ENCODE measurements at regions not wholly inside any gene's neighbourhood (a gene's known extent, or its start where the extent isn't known, plus 50 kb on each side); places are given as distances from the start of the nearest gene placed in this dataset.

DNA sequence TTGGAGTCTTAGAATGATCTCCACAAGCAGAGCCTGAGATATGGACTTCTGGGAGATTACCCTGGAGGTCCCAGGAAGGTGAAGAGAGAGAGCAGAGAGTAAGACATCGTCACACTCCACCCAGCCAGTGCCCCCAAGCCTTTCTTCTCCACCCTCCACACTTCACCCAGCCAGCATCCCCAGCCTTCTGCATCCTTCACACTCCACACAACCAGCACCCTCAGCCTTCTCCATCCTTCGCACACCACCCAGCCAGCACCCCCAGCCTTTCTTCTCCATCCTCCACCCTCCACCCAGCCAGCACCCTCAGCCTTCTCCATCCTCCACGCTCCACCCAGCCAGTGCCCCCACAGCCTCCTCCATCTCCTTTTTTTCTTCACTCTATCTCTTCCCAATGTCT is 603.9 kb upstream of the B3GAT1 start:
- no peak overlapping the region for H3K23ac ChIP-seq (ENCODE audit: insufficient read length)
- H2BK5ac ChIP-seq (ENCODE audit: low read depth, low read length), result no peak overlapping the region
- H2BK15ac ChIP-seq (ENCODE audit: low read length), result no peak overlapping the region
- no peaks in the 10 kb centered on the region for H4K20me1 ChIP-seq (replicated peaks in 1 of 2; ENCODE audit: control insufficient read depth in 1 of 2, insufficient read depth in 2 of 2, low read length in 2 of 2)
- no peak overlapping the region for H3K56ac ChIP-seq (replicated peaks; ENCODE audit: insufficient read length, low read depth, low read length)
- no peaks in the 10 kb centered on the region for H3K79me2 ChIP-seq (ENCODE audit: control insufficient read depth in 1 of 2, insufficient read depth in 2 of 2, low read length in 2 of 2)
- WGBS, 2 experiments (ENCODE audit: extremely low coverage in 1 of 2, insufficient coverage in 1 of 2, insufficient read length in 1 of 2, insufficient replicate concordance in 2 of 2, low coverage in 1 of 2, low lambda C conversion rate in 2 of 2, missing lambda C conversion rate in 1 of 2), result 83% methylated on average over 2 of the region's 3 CpGs; no CpG with 5 or more reads in 1 of the 2 experiments
- no peak overlapping the region for H4K8ac ChIP-seq (ENCODE audit: extremely low read depth, insufficient read depth, low read length)
- no peaks in the 10 kb centered on the region for H3K27me3 ChIP-seq (replicated peaks in 1 of 4; ENCODE audit: control insufficient read depth in 3 of 4, extremely low read depth in 1 of 4, insufficient read depth in 3 of 4, low read length in 3 of 4)
- no peak overlapping the region for H2BK12ac ChIP-seq (ENCODE audit: low read depth, low read length)
- H3K9me3 ChIP-seq (ENCODE audit: insufficient read depth in 2 of 2, low read depth in 1 of 2, low read length in 1 of 2), result 0 out of 4 replicates have a peak, but pooled peaks cover 5 to 6% of the 10 kb centered on the region in 2 experiments
- POLR2A ChIA-PET (ENCODE audit: partially characterized antibody), result no interaction called here
- H3K14ac ChIP-seq (ENCODE audit: insufficient read length), result no peak overlapping the region
- CTCF ChIA-PET (ENCODE audit: partially characterized antibody), result interaction anchor here (1.2 kb wide), 1 partner anchor 16 kb away, joined by 3 read pairs; no protein-coding TSS in a partner anchor
- no peak overlapping the region for H2BK120ac ChIP-seq (replicated peaks; ENCODE audit: low read depth, low read length)
- no peak overlapping the region for H3K4ac ChIP-seq (replicated peaks; ENCODE audit: insufficient read length, low read depth, low read length)
- H3K4me1 ChIP-seq (replicated peaks in 1 of 4; ENCODE audit: control insufficient read depth in 3 of 4, insufficient read depth in 4 of 4, low read length in 3 of 4), result no peaks in the 10 kb centered on the region
- H3K36me3 ChIP-seq (ENCODE audit: control insufficient read depth in 2 of 4, insufficient read depth in 4 of 4, low read length in 3 of 4), result no peaks in the 10 kb centered on the region; a peak in 1 of 8 replicates
- no peaks in the 10 kb centered on the region for H3K79me1 ChIP-seq (ENCODE audit: low read depth, low read length)
- H3K18ac ChIP-seq (ENCODE audit: extremely low read depth, low read length), result no peak overlapping the region
- no peak overlapping the region for H2BK20ac ChIP-seq (ENCODE audit: low read length)
- no peak overlapping the region for H3K4me2 ChIP-seq (ENCODE audit: insufficient read depth in 1 of 2, low read depth in 2 of 2, low read length in 2 of 2)
- H3K27ac ChIP-seq (ENCODE audit: low read depth, low read length), result no peak overlapping the region
- FAIRE-seq (no peak), DNase-seq (ENCODE audit: low read depth in 1 of 2, low spot score in 2 of 2) (no peak)
- no peak overlapping the region for H4K91ac ChIP-seq (replicated peaks; ENCODE audit: insufficient read length, low read length)
- H3K4me3 ChIP-seq (ENCODE audit: extremely low read depth in 1 of 4, insufficient read depth in 2 of 4, low read depth in 3 of 4, low read length in 4 of 4), result no peak overlapping the region
- H3K23me2 ChIP-seq (ENCODE audit: low read depth, low read length), result peaks cover 2% of the 10 kb centered on the region; the same call in 1 of the 2 replicates
- H2AFZ ChIP-seq (ENCODE audit: low read length), result no peak overlapping the region
- H2AK5ac ChIP-seq (ENCODE audit: low read depth, low read length), result no peak overlapping the region
- H3K9ac ChIP-seq (replicated peaks in 1 of 4; ENCODE audit: extremely low read depth in 1 of 4, low read depth in 3 of 4, low read length in 3 of 4), result no peak overlapping the region
- H4K5ac ChIP-seq (ENCODE audit: insufficient read length, low read depth, low read length), result no peak overlapping the region
- TF ChIP-seq CREB1 (IDR thresholded peaks at IDR 0.05) (no peak), BRCA1 (IDR thresholded peaks at IDR 0.05; ENCODE audit: low read depth, low read length) (no peak), GTF2F1 (IDR thresholded peaks at IDR 0.05; ENCODE audit: borderline replicate concordance, low read depth, low read length) (no peak), KDM1A (IDR thresholded peaks at IDR 0.05; ENCODE audit: borderline replicate concordance, low read length) (no peak), ZNF274 (IDR thresholded peaks at IDR 0.05; ENCODE audit: borderline replicate concordance, extremely low read depth, low read length) (no peak), SP2 (IDR thresholded peaks at IDR 0.05; ENCODE audit: low read length) (no peak), RBBP5 (IDR thresholded peaks at IDR 0.05; ENCODE audit: borderline replicate concordance, low read depth, low read length) (no peak), RAD21 (IDR thresholded peaks at IDR 0.05 in 1 of 2, conservative IDR thresholded peaks at IDR 0.05 in 1 of 2; ENCODE audit: low read depth in 2 of 2, low read length in 2 of 2) (no peak), TCF12 (IDR thresholded peaks at IDR 0.05; ENCODE audit: low read depth, low read length) (no peak)
- TF ChIP-seq, protein P1, sequence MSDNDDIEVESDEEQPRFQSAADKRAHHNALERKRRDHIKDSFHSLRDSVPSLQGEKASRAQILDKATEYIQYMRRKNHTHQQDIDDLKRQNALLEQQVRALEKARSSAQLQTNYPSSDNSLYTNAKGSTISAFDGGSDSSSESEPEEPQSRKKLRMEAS (IDR thresholded peaks at IDR 0.05), result no peak
- TF ChIP-seq, protein P2, sequence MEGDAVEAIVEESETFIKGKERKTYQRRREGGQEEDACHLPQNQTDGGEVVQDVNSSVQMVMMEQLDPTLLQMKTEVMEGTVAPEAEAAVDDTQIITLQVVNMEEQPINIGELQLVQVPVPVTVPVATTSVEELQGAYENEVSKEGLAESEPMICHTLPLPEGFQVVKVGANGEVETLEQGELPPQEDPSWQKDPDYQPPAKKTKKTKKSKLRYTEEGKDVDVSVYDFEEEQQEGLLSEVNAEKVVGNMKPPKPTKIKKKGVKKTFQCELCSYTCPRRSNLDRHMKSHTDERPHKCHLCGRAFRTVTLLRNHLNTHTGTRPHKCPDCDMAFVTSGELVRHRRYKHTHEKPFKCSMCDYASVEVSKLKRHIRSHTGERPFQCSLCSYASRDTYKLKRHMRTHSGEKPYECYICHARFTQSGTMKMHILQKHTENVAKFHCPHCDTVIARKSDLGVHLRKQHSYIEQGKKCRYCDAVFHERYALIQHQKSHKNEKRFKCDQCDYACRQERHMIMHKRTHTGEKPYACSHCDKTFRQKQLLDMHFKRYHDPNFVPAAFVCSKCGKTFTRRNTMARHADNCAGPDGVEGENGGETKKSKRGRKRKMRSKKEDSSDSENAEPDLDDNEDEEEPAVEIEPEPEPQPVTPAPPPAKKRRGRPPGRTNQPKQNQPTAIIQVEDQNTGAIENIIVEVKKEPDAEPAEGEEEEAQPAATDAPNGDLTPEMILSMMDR (IDR thresholded peaks at IDR 0.05; ENCODE audit: control extremely low read depth in 1 of 3, insufficient read depth in 1 of 3, low read depth in 1 of 3, low read length in 3 of 3), result no peak
